ENCODE measurements at regions not wholly inside any gene's neighbourhood (a gene's known extent, or its start where the extent isn't known, plus 50 kb on each side); places are given as distances from the start of the nearest gene placed in this dataset.

- Histone ChIP-seq H3K27ac (ENCODE audit: low read length) (no peak overlapping the region), H3K36me3 (replicated peaks; ENCODE audit: insufficient read depth, low read length) (no peaks in the 10 kb centered on the region), H3K9me3 (replicated peaks; ENCODE audit: insufficient read depth, low read length) (no peaks in the 10 kb centered on the region), H3K27me3 (replicated peaks; ENCODE audit: insufficient read depth, low read length) (no peaks in the 10 kb centered on the region), H3K9ac (ENCODE audit: low read length) (no peak overlapping the region), H3K4me1 (ENCODE audit: low read length) (no peaks in the 10 kb centered on the region), H3K79me2 (ENCODE audit: low read length) (no peaks in the 10 kb centered on the region), H2AFZ (ENCODE audit: low read length) (no peak overlapping the region), H3K4me2 (ENCODE audit: low read depth, low read length) (no peak overlapping the region), H4K20me1 (ENCODE audit: insufficient read depth, low read length) (no peaks in the 10 kb centered on the region), H3K9me2 (replicated peaks; ENCODE audit: insufficient read depth, low read length) (no peaks in the 10 kb centered on the region), H3K4me3 (ENCODE audit: low read length) (no peak overlapping the region), H3F3A (ENCODE audit: insufficient read depth, low read length) (no peaks in the 10 kb centered on the region)
- no peak for DNase-seq
- TF ChIP-seq EZH2 (optimal IDR thresholded peaks at IDR 0.05; ENCODE audit: low read depth, low read length), result no peak
- TF ChIP-seq, protein P1, sequence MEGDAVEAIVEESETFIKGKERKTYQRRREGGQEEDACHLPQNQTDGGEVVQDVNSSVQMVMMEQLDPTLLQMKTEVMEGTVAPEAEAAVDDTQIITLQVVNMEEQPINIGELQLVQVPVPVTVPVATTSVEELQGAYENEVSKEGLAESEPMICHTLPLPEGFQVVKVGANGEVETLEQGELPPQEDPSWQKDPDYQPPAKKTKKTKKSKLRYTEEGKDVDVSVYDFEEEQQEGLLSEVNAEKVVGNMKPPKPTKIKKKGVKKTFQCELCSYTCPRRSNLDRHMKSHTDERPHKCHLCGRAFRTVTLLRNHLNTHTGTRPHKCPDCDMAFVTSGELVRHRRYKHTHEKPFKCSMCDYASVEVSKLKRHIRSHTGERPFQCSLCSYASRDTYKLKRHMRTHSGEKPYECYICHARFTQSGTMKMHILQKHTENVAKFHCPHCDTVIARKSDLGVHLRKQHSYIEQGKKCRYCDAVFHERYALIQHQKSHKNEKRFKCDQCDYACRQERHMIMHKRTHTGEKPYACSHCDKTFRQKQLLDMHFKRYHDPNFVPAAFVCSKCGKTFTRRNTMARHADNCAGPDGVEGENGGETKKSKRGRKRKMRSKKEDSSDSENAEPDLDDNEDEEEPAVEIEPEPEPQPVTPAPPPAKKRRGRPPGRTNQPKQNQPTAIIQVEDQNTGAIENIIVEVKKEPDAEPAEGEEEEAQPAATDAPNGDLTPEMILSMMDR (IDR thresholded peaks at IDR 0.05; ENCODE audit: low read length), result no peak
- no peak for TF ChIP-seq EZH2phosphoT487 (IDR thresholded peaks at IDR 0.05; ENCODE audit: low read length)
Observed at GRCh38 chr1:232521660-232522059, 108.3 kb downstream of the SIPA1L2 start.

DNA sequence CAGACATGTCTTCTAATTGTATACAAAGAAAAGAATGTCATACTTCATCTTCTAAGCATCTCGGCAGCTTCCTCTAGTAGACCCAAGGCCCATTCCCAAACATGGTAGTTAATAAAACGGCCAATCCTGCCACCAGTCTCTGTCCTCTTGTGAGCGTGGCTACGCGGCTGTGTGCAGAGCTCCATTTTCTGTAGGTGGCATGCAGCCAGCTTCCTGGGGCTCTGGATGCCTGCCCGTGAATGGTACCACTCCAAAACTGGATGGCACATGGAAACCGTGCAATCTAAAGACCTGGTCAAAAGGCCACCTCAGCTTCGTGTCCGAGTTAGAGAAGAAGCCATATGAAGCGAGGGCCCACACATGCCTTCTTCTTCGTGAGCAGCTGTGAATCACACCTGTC is 110.7 kb downstream of the SIPA1L2 start:
- no peaks in the 10 kb centered on the region for H3K9me2 ChIP-seq (replicated peaks; ENCODE audit: insufficient read depth, low read length)
- H3K27ac ChIP-seq (ENCODE audit: low read length), result no peak overlapping the region
- H3K4me3 ChIP-seq (ENCODE audit: low read length), result no peak overlapping the region
- H3K9ac ChIP-seq (ENCODE audit: low read length), result no peak overlapping the region
- no peaks in the 10 kb centered on the region for H3F3A ChIP-seq (ENCODE audit: insufficient read depth, low read length)
- no peaks in the 10 kb centered on the region for H3K79me2 ChIP-seq (ENCODE audit: low read length)
- H3K9me3 ChIP-seq (replicated peaks; ENCODE audit: insufficient read depth, low read length), result no peaks in the 10 kb centered on the region
- no peaks in the 10 kb centered on the region for H3K4me1 ChIP-seq (ENCODE audit: low read length)
- no peak overlapping the region for H3K4me2 ChIP-seq (ENCODE audit: low read depth, low read length)
- TF ChIP-seq EZH2phosphoT487 (IDR thresholded peaks at IDR 0.05; ENCODE audit: low read length), result no peak
- no peak for TF ChIP-seq EZH2 (optimal IDR thresholded peaks at IDR 0.05; ENCODE audit: low read depth, low read length)
- TF ChIP-seq, protein P1 (IDR thresholded peaks at IDR 0.05; ENCODE audit: low read length), result no peak
- no peaks in the 10 kb centered on the region for H4K20me1 ChIP-seq (ENCODE audit: insufficient read depth, low read length)
- H2AFZ ChIP-seq (ENCODE audit: low read length), result no peak overlapping the region
- no peaks in the 10 kb centered on the region for H3K36me3 ChIP-seq (replicated peaks; ENCODE audit: insufficient read depth, low read length)
- no peaks in the 10 kb centered on the region for H3K27me3 ChIP-seq (replicated peaks; ENCODE audit: insufficient read depth, low read length)
- DNase-seq, result no peak

GRCh38 chr1:232518349-232518748 is 111.6 kb downstream of the SIPA1L2 start:
- Histone ChIP-seq H3K4me3 (ENCODE audit: low read length) (no peak overlapping the region), H2AFZ (ENCODE audit: low read length) (no peak overlapping the region), H3K9me2 (replicated peaks; ENCODE audit: insufficient read depth, low read length) (no peaks in the 10 kb centered on the region), H3K9me3 (replicated peaks; ENCODE audit: insufficient read depth, low read length) (no peaks in the 10 kb centered on the region), H4K20me1 (ENCODE audit: insufficient read depth, low read length) (no peaks in the 10 kb centered on the region), H3K4me2 (ENCODE audit: low read depth, low read length) (no peak overlapping the region), H3K27ac (ENCODE audit: low read length) (no peak overlapping the region), H3F3A (ENCODE audit: insufficient read depth, low read length) (no peaks in the 10 kb centered on the region), H3K27me3 (replicated peaks; ENCODE audit: insufficient read depth, low read length) (no peaks in the 10 kb centered on the region), H3K79me2 (ENCODE audit: low read length) (no peaks in the 10 kb centered on the region), H3K36me3 (replicated peaks; ENCODE audit: insufficient read depth, low read length) (no peaks in the 10 kb centered on the region), H3K9ac (ENCODE audit: low read length) (no peak overlapping the region), H3K4me1 (ENCODE audit: low read length) (no peaks in the 10 kb centered on the region)
- no peak for DNase-seq
- no peak for TF ChIP-seq EZH2phosphoT487 (IDR thresholded peaks at IDR 0.05; ENCODE audit: low read length)
- TF ChIP-seq, protein P1 (IDR thresholded peaks at IDR 0.05; ENCODE audit: low read length), result no peak
- TF ChIP-seq EZH2 (optimal IDR thresholded peaks at IDR 0.05; ENCODE audit: low read depth, low read length), result no peak
